K562 (cell line): ENCODE measurements at regions not wholly inside any gene's neighbourhood (a gene's known extent, or its start where the extent isn't known, plus 50 kb on each side); places are given as distances from the start of the nearest gene placed in this dataset.

ENCODE experiments used
- ATAC-seq: fragments of 200-7000 bp; cut with Tn5 transposase; 3 replicates; pipeline ENCODE4 v1.9.1; 2020; ENCODE audit warnings: moderate library complexity
- BruUV-seq: library from RNA; stranded (reverse); fragments of 400-500 nt; replicated peaks from 2 replicates; lab custom pipeline; 2021; lab: Mats Ljungman, UMichigan
- CTCF ChIA-PET: fragments of 300-600 bp; formaldehyde crosslinking; extraction: SDS; loops from one replicate; lab custom pipeline; 2021; ENCODE audit warnings: low intra/inter-chr PET ratio; lab: Yijun Ruan, JAX
- POLR2A ChIA-PET: fragments of 300-600, 350-650 bp; sonication (Branson Sonifier 250); formaldehyde crosslinking; extraction: SDS; loops from one replicate; lab custom pipeline; 2021; ENCODE audit warnings: antibody characterized with exemption, inconsistent platforms; lab: Yijun Ruan, JAX
- DNase-seq, 4 experiments: peaks; one replicate each; pipeline versions ENCODE4 v3.0.0 to v3.0.0-alpha.2; 2011 to 2018; ENCODE audit warnings: low spot score in 3 of 4, mixed read lengths in 3 of 4; ENCODE audit errors: extremely low read depth in 1 of 4
- FAIRE-seq: peaks from 2 replicates; lab custom pipeline; 2011; peaks lifted over from hg19 to GRCh38; lab: Jason Lieb, UNC
- H2AFZ ChIP-seq: 2 replicates; pipeline ENCODE4 v1.6.0; 2011; ENCODE audit warnings: low read depth, low read length, control low read depth, inconsistent platforms
- H3K27ac ChIP-seq: fragments of 200-600 bp; 3 replicates; pipeline ENCODE4 v1.8.0; 2011; ENCODE audit warnings: low read depth, mild to moderate bottlenecking, control low read depth, inconsistent platforms, low read length, moderate library complexity, mixed read lengths; ENCODE audit errors: extremely low read depth
- H3K27me3 ChIP-seq, 2 experiments: fragments of 300-600 bp in 1 of 2; 2 replicates in 1 of 2; 3 replicates in 1 of 2; pipeline versions ENCODE4 v1.6.0 to v1.8.0; 2011; ENCODE audit warnings: inconsistent platforms in 2 of 2, low read length in 2 of 2, mild to moderate bottlenecking in 1 of 2, mixed read lengths in 1 of 2, moderate library complexity in 1 of 2; ENCODE audit not compliant: control insufficient read depth in 2 of 2, insufficient read depth in 2 of 2
- H3K36me3 ChIP-seq: fragments of 300-600 bp; 3 replicates; pipeline ENCODE4 v1.8.0; 2011; ENCODE audit warnings: mild to moderate bottlenecking, low read length, inconsistent platforms; ENCODE audit not compliant: control insufficient read depth, insufficient read depth
- H3K4me1 ChIP-seq, 2 experiments: fragments of 200-600 bp in 1 of 2; replicated peaks in 1 of 2; 2 replicates in 1 of 2; 3 replicates in 1 of 2; pipeline versions ENCODE4 v1.5.1 to v1.8.0; 2011; ENCODE audit warnings: inconsistent platforms in 2 of 2, low read length in 2 of 2, mild to moderate bottlenecking in 1 of 2, mixed read lengths in 1 of 2, moderate library complexity in 1 of 2; ENCODE audit not compliant: control insufficient read depth in 2 of 2, insufficient read depth in 2 of 2
- H3K4me2 ChIP-seq: 2 replicates; pipeline ENCODE4 v1.6.1; 2011; ENCODE audit warnings: low read length, control low read depth, inconsistent platforms, mixed read lengths; ENCODE audit not compliant: insufficient read depth
- H3K4me3 ChIP-seq: fragments of 200-600 bp; sonication (generic), shearing (Covaris generic); 2 replicates; pipeline ENCODE4 v1.5.1; 2016; ENCODE audit warnings: control low read depth, inconsistent platforms
- H3K79me2 ChIP-seq: fragments of 200-600 bp; 3 replicates; pipeline ENCODE4 v1.8.0; 2011; ENCODE audit warnings: low read length, inconsistent platforms; ENCODE audit not compliant: control insufficient read depth, insufficient read depth
- H3K9ac ChIP-seq, 2 experiments: 2 replicates each; pipeline versions ENCODE4 v1.6.0 to v1.6.1; 2011; ENCODE audit warnings: low read depth in 2 of 2, low read length in 2 of 2, control low read depth in 1 of 2, inconsistent platforms in 1 of 2, mild to moderate bottlenecking in 1 of 2, mixed read lengths in 1 of 2; ENCODE audit not compliant: insufficient read depth in 1 of 2
- H3K9me1 ChIP-seq: one replicate; pipeline ENCODE4 v1.6.0; 2011; ENCODE audit warnings: inconsistent platforms, mild to moderate bottlenecking, low read length, moderate library complexity; ENCODE audit not compliant: control insufficient read depth, insufficient read depth
- H3K9me3 ChIP-seq: replicated peaks from 2 replicates; pipeline ENCODE4 v1.5.1; 2011; ENCODE audit warnings: low read depth, low read length, inconsistent platforms; ENCODE audit not compliant: control insufficient read depth, insufficient read depth
- H4K20me1 ChIP-seq: replicated peaks from 2 replicates; pipeline ENCODE4 v1.6.1; 2011; ENCODE audit warnings: low read length, inconsistent platforms, mixed read lengths; ENCODE audit not compliant: control insufficient read depth, insufficient read depth
- CBX3 ChIP-seq, 2 experiments: IDR thresholded peaks; 1 replicate in 1 of 2; 2 replicates in 1 of 2; pipeline ENCODE4 v1.6.1; 2012; ENCODE audit warnings: inconsistent platforms in 2 of 2, low read length in 2 of 2, borderline replicate concordance in 1 of 2, control low read depth in 1 of 2
- MEF2D ChIP-seq: conservative IDR thresholded peaks from 2 replicates; pipeline ENCODE4 v1.6.1; 2016; ENCODE audit warnings: low read depth, missing genetic modification characterization, missing compliant biosample characterization
- TAF7 ChIP-seq: fragments of 450-650 bp; IDR thresholded peaks from 2 replicates; pipeline ENCODE4 v1.6.1; 2016; ENCODE audit warnings: missing genetic modification characterization, missing compliant biosample characterization
- ZNF324 ChIP-seq: fragments of 250-450 bp; sonication (Bioruptor Pico); IDR thresholded peaks from 2 replicates; pipeline ENCODE4 v1.4.0; 2020; ENCODE audit warnings: mild to moderate bottlenecking
- WGBS: fragments of 100-300 bp; shearing (Covaris generic); methylation state at CpG from one replicate; pipeline ENCODE4 v1.1.6; 2016; ENCODE audit warnings: low coverage, mixed read lengths; ENCODE audit not compliant: insufficient coverage; ENCODE audit errors: missing lambda C conversion rate; 5-methylcytosine and 5-hydroxymethylcytosine counted together
- in situ Hi-C: fragments of 300-500 bp; cut with MboI; formaldehyde crosslinking; loops from 4 replicates; pipeline ENCODE4 v1.15.0; 2018; ENCODE audit warnings: inconsistent platforms, mixed read lengths
- intact Hi-C: fragments of 100-400 bp; cut with micrococcal nuclease; formaldehyde crosslinking; loops from 2 replicates; pipeline ENCODE4 v1.14.2; 2022
- TF ChIP-seq, protein P1 (sequence below): fragments of 450-650 bp; IDR thresholded peaks from 2 replicates; pipeline ENCODE4 v1.6.1; 2016; ENCODE audit warnings: missing biosample characterization, missing genetic modification characterization
- TF ChIP-seq, protein P2 (sequence below): IDR thresholded peaks from 2 replicates; pipeline ENCODE4 v1.6.1; 2012; ENCODE audit warnings: low read depth, low read length, improper control_type of control experiment, borderline replicate concordance

DNA sequence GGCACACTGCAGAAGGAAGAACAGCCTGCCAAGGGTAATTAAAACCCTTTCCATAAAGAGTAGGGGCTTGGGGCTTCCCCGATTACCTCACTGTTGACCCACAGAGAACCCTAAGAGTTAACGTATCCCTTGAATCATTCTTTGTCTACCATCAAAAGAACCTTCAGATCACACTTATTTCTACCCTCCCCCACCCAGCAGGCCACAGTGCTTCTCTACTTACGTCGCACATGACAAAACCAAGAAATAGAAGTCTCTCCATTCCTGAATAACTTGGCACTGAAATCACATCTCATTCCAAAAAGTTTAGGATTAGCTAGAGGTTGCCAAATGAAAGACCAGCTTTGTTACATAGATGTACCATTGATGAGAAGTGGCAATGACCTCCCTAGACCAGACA, 268.7 kb upstream of the GAS1 start:
- CTCF ChIA-PET: no interaction called here
- in situ Hi-C loops (no loop called here), intact Hi-C loops (no loop called here)
- H3K27ac ChIP-seq: no peak overlapping the region
- H3K79me2 ChIP-seq: no peaks in the 10 kb centered on the region
- H3K4me3 ChIP-seq: no peak overlapping the region
- H3K4me1 ChIP-seq: no peaks in the 10 kb centered on the region
- no peak for ATAC-seq
- no peak overlapping the region for H3K9ac ChIP-seq
- TF ChIP-seq, protein P1, sequence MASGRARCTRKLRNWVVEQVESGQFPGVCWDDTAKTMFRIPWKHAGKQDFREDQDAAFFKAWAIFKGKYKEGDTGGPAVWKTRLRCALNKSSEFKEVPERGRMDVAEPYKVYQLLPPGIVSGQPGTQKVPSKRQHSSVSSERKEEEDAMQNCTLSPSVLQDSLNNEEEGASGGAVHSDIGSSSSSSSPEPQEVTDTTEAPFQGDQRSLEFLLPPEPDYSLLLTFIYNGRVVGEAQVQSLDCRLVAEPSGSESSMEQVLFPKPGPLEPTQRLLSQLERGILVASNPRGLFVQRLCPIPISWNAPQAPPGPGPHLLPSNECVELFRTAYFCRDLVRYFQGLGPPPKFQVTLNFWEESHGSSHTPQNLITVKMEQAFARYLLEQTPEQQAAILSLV (tag): no peak
- TF ChIP-seq TAF7 (tag) (no peak), MEF2D (no peak), CBX3 (IDR thresholded peaks at IDR 0.05; ENCODE audit: borderline replicate concordance in 1 of 2, low read length in 2 of 2) (no peak), ZNF324 (CRISPR knock-in tag) (no peak)
- TF ChIP-seq, protein P2, sequence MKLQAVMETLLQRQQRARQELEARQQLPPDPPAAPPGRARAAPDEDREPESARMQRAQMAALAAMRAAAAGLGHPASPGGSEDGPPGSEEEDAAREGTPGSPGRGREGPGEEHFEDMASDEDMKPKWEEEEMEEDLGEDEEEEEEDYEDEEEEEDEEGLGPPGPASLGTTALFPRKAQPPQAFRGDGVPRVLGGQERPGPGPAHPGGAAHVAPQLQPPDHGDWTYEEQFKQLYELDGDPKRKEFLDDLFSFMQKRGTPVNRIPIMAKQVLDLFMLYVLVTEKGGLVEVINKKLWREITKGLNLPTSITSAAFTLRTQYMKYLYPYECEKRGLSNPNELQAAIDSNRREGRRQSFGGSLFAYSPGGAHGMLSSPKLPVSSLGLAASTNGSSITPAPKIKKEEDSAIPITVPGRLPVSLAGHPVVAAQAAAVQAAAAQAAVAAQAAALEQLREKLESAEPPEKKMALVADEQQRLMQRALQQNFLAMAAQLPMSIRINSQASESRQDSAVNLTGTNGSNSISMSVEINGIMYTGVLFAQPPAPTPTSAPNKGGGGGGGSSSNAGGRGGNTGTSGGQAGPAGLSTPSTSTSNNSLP: no peak
- POLR2A ChIA-PET: no interaction called here
- no peaks in the 10 kb centered on the region for H3K9me3 ChIP-seq
- no TSS peak for BruUV-seq
- no peaks in the 10 kb centered on the region for H4K20me1 ChIP-seq
- WGBS: 0% methylated on average over 3 of the region's 4 CpGs
- DNase-seq: no peak
- H2AFZ ChIP-seq: no peak overlapping the region
- FAIRE-seq: no peak
- H3K9me1 ChIP-seq: no peaks in the 10 kb centered on the region
- H3K36me3 ChIP-seq: no peaks in the 10 kb centered on the region
- 0 out of 5 replicates have a peak, but pooled peaks cover 0 to 5% of the 10 kb centered on the region in 2 experiments for H3K27me3 ChIP-seq
- no peak overlapping the region for H3K4me2 ChIP-seq
